NCI-H510A treated with DMSO at 0.1 percent for 48 hours (cell line): ENCODE measurements at regions not wholly inside any gene's neighbourhood (a gene's known extent, or its start where the extent isn't known, plus 50 kb on each side); places are given as distances from the start of the nearest gene placed in this dataset.
"Not testable (repeated sequence)": the region's sequence is repeated elsewhere in the genome, so short reads cannot be mapped to it uniquely, and the experiment has no call there.

ENCODE experiments used
- DNase-seq: peaks from one replicate; lab custom pipeline; 2025; lab: John Stamatoyannopoulos, UW

DNA sequence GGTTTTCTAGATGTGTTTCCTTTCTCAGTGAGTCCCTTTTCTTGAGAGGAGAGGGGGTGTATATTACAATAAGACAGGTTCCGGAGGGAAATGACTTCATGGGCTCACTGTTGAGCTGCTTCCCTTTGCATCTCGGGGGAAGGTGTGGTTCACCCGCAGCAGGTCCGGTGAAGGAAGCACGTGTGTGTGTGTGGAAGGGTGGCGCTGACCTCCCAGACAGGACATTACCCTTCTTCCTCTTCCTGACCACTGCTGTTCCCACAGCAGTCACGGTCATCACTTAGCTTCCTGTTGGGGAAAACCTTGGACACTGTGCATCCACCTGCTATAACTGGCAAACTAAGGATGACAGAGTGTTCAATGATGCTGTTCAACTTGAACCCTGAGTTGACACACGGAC, 83.6 kb downstream of the PLEKHG1 start:
- no peak for DNase-seq

DNA sequence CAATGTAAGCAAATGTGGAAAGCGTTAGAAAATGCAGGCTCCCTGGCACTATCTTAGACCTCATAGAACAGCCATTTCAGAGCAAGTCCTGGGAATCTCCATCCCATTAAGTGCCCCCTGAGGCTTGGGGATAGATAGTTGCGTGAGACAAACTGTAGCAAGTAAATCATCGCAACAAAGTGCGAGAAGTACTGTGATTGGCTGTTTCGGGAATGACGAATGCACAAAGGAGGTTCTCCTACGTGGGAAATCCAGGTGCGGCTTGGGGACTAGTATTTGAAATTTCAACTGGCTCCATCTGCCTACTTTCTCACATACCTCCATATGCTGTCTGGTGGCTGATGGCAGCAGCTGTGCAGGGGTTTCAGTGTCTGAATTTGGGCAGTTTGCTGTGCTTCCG, 84.5 kb downstream of the PLEKHG1 start:
- DNase-seq, result no peak

DNA sequence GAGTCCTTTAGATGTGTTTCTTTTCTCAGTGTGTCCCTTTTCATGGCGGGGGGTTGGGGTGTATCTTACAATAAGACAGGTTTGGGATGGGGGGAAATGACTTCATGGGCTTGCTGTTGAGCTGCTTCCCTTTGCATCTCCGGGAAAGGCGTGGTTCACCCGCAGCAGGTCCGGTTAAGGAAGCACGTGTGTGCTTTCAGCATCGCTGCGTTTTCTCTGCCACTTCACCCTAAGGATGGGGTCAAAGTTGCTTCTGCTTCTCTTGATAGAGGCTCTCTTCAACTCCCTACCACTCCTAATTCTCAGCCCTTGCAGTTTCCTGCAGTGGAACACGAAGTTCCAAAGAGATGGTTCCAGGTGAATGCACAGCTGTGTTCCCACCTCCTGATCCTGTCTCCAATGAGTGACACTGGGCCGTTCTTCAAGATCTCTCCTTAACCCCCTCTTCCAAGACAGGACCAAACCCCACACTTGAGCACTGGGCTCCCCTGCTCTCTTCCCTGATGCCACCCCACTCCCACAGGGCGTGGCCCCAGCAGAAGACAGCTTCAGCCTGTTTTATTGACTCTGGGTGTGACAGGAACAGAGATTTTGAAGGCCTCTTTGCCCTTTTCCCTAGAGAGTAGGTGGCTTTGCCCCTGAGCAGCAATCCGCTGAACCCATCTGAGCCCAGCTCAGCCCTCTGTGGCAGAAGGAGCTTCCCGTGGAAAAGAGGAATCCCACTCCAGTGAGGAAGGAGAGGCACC, 85.2 kb downstream of the PLEKHG1 start:
- DNase-seq, result no peak

DNA sequence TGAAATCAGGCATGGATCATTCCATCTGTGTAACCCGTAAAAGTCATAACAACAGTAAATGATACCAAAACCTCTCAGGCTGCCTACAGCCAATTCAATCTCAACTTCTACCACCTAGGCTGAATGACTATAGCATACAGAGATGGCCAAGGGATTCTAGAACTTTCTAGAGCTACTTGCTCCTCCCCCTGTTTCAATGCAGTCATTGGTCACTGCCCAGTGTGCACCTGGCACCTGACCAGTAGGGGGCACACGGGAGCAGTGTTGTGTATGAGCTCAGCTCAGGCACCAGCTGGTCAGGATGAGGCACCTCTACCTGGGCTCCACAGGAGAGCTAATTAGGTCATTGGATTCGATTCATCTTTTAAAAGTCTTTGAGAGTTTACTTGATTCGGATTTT, 86.2 kb downstream of the PLEKHG1 start:
- DNase-seq, result no peak

DNA sequence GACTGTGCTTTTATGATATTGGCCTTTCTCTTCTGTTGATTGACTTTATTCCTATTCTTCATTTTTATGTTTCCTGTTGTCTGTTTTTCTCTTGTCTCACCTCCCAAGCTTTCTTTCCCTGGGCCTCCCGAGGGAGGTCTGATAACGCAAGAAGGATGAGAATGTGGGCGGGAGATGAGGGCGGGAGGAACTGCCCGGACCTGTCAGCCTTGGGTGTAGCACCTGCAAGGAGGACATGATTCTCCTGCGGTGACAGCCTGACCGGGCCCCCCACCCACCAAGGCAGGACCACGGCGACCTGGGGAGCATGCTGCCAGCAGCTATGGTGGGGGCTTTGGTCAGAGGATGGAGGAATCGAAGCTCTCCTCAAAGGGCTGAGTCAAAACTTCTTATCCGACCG, 86.9 kb downstream of the PLEKHG1 start:
- DNase-seq, result no peak

DNA sequence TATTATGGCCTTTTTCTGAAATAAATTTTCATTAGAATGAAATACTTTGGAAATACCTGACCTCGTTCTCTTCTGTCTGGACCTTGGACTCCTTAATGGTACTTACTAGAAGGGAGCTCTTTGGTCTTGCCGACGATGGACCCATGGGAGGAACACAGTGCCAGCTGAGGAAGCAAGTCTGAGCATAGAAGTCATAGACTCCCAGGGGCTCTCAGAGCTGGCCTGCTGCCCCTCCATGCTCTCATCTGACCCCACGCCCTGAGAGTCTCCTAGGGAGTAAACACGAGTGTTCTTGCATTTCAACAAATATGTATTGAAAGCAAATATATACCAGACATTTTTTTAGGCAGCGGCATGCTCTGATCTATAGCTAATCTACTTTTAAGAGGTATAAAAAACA, 87.8 kb downstream of the PLEKHG1 start:
- DNase-seq, result no peak

DNA sequence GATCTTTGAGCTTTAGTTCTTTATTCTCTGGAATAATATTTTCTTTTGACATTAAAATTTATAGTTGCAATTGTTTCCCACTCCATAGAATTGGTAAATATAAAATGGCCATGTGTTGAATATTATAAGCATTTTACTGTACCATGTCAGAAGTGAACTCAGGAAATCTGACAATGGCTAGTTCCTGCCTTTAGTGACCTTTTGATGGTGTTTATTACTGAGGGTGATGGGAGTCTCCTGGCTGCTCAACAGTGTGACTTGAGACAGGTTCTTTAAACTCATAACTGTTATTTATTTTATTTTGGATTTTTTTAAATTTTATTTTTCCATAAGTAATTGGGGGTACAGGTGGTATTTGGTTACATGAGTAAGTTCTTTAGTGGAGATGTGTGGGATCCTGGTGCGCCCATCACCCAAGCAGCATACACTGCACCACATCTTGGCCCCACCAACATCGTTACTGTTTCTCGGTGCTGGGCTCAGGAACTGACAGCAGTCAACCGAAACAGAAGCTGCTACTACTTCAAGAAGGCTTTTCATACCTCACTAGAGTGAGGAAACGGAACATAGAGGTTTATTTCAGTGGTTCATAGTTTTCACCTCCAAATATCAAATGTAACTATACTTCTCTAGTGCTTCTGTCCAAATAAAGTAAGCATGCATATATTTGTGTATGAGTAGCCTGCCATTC, 90.4 kb downstream of the PLEKHG1 start:
- no peak for DNase-seq

DNA sequence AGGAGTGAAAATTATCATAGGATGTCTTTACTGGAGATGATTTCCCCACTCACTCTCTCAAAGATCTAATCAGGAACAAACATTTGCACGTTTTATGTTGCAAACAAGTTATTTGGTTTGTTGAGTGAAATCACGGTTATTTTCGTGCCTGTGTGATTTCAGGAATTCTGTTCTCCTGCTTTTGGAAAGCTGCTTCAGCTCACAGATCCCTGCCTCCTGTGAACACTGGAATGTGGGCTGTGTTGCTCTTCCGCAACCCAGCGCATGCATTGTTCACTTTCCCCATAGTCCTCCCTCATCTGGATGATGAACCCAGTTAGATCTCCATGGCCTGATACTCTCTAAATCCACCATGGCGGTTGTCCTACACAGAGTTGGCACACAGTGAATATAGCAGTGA, 91.0 kb downstream of the PLEKHG1 start:
- no peak for DNase-seq

DNA sequence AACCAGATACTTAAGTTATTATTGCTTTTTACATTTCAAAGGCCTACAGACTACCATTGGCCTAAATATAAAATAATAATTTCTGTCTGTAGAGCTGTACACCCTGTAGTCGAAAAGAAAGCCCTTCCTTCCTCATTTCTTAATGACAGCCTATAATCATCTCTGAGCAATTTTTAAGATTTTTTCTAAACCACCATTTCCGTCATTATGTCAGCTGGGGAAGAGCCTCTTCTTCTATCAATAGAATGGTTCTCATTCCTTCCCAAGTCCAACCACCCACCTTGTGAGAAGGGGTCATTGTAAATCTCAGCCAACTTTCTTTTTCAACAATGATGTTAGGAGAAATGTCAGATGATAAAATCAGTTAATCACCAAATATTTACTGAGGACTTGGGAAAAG, 91.8 kb downstream of the PLEKHG1 start:
- no peak for DNase-seq

DNA sequence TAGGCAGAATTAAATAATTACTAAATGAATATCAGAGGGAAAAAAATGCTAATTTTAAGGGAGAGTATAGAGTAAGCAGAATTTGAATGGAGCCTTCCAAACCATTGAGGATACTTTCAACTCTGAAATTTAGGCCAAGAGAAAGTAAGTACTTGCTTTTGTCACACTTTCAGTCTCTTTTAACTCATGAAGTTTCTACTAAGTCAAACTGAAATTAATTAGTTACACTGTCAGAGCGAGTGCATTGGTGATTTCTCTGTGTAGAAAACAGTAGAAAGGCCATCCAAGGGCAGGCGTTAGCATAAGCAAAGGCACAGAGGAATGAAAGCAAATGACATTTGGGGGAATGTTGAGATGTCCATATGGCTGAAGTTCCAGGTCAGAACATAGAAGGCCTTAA, 92.9 kb downstream of the PLEKHG1 start:
- no peak for DNase-seq

DNA sequence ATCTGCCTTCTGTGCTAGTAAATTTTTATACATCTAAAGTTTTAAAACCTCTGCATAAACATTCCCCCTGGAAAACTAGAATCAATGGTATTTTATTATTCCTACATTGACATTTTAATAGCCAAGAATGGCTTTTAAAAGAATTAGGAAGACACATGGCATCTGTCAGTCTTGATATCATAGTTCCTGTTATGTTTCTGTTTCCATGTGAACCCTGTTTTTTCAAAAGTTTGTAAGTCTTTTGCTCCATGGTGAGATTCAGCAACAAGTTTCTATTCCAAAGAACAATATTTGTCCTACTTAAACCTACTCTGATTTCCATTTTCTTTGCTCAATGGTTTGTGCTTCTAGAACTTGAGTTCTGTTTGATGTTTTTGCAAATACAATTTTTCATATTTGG, 95.2 kb downstream of the PLEKHG1 start:
- DNase-seq, result no peak

DNA sequence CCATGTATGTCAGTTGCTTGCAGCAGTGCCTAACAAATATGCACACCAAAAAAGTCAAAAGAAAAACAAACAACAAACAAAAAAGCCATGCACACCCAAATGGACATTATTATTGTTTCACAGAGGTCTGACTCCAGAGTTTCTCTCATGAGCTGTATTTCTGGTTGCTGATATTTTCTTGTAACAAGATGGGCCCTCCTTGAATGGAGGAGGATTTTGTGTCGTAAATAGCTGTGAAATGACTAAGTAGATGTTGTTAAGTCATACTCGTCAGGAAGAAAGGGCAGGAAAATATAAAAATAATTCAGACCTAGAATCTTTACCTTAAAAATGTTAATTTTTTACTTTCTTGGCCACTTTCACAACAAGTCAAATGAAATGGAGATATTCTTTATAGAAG, 96.0 kb downstream of the PLEKHG1 start:
- no peak for DNase-seq

DNA sequence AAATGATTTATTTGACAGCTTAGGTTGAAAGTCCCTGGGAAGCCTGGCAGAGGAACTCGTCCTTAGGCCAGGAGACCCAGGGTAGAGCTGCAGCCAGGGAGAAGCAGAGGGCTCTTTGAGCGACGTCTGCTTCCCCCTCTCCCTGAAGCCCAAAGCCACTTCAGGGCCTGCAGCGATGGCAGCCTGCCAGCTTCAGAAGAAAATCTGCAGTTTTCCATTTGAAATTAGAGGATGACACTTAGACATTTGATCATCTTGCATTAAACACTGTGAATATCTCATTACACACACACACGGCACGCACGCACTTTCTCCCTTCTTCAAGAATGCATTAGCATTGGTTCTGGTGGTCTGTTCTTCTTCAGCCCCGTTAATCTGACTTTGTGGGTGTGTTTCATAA, 96.5 kb downstream of the PLEKHG1 start:
- DNase-seq, result peak; percentile 15

DNA sequence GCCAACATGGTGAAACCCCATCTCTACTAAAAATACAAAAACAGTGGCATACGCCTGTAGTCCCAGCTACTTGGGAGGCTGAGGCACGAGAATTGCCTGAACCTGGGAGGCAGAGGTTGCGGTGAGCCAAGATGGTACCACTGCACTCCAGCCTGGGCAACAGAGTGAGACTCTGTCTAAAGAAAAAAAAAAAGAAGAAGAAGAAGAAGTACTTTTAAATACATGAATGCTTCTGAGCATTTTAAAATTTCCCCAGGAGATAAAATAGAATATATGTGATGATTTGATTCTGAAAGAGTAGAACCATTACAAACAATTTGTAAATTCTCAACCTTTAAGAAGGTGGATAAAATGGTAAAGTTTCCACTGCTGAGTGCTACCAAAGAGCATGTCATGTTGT, 97.2 kb downstream of the PLEKHG1 start:
- not testable (repeated sequence) for DNase-seq

DNA sequence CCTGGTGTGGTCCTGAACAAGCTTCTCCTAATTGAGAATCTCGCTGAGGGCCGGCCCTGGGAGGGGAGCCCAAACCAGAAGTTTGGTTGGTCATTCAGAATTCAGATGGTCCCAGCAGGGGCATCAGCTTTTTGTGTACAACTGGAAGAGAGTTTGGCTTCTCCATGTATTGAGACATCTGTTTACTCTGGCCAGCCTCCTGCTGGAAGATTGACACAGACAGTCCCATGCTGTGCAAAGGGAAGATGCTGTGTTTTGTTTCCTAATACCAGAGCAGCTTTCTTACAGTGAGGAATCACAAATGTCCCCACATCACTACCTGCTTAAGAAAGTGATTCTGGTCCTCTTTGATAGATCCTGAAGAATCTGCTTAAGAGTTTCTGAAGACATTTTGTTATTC, 97.8 kb downstream of the PLEKHG1 start:
- DNase-seq, result no peak

DNA sequence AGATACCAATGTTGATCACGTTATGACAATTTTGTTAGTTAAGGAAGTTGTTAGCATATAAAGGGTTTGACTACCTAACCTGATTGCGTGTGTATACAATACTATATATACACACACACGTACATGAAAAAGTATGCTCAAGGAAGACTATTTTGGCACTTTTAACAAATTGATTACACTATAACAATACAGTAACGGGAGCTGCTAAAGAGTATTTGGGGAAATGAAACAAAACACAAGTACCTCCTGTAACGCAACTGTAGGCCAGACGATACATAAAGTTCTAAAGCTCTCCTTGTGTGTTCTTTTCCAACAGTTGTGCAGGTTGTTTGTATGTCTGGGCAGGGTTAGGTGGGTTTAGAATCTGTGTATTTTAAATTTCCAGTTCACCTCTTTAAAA, 98.7 kb downstream of the PLEKHG1 start:
- DNase-seq, result no peak

DNA sequence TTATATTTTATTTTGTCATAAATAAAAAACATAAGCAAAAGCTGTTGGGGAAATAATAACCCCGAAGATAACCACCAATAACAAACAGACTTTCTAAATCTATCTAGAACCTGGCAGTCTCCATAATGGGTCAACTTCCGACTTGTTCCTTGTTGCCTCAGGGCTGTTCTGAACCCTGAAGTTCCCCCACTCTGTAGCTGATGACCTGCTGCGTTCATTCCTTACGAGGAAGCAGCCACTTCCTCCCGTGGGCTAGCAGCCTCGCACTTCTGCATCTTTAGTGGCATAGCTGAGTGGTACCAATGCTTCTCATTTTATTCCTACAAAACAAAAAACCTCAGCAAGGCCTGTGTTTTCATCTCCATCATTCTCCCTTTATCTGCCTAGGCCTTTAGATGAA, 103.0 kb downstream of the PLEKHG1 start:
- DNase-seq, result no peak

DNA sequence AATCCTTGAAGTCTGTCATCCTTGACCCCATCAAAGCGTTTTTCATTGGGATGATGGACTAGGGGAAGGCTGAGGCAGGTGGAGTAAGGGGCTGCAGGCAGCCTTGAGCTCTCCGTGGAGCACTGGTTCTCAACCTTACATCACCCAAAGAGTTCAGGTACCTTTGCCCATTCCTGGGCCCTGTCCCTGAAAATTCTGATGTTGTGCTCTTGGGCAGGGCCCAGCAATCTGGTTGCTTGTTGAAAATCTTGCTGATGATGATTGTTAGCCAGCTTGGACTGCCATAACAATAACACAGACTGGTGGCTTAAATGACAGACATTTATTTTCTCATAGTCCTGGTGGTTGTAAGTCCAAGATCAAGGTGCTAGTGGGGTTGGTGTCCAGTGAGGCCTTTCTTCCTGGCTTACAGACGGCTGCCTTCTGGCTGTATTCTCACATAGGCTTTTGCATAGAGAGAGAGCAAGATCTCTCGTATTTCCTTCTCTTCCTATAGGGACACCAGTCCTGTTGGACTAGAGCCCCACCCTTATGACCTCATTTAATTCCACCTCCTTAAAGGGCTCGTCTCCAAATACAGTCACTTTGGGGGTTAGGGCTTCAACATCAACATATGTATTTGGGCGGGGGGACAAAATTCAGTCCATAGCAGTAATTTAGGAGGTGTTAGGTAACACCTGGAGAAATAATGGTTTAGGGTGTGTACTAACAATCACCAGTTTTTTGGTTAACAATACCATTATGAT, 104.9 kb downstream of the PLEKHG1 start:
- DNase-seq, result no peak

DNA sequence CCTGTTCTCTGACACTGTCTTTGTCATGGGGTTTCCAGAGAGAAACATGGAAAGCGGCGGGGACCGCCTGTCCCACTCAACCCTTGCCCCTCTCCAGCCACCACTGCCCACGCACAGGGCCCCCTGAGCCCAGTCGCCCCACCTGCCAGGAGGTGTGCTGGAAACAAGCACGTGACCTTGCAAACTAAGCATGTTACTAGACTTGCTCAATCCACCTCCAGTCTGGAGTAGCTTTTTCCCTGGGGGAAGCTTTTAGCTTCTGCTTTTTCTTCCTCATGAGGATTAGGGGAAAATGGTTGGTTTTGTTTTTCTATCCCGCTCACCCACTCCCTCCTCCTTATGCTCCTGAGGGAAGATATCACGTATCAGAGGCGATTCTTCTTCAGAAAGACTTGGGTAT, 105.7 kb downstream of the PLEKHG1 start:
- no peak for DNase-seq

DNA sequence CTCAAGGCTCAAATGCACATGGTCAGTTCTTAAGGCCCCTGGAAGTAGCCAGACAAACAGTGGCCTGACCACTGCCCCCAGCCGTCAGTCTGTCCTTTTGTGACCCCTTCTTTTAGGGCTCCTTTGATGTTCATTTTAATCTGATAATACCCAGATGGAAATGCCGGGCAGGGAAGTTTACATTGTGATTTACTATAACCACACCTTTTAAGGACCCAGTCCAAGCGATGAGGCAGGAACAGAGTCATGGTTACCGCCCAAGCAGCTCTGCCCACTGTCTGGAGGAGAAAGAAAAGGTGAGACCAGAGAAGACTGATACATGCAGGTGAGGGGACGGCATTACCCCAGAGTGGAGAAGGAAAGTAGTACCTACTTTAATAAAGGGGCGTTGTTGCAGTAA, 110.6 kb downstream of the PLEKHG1 start:
- DNase-seq, result no peak

DNA sequence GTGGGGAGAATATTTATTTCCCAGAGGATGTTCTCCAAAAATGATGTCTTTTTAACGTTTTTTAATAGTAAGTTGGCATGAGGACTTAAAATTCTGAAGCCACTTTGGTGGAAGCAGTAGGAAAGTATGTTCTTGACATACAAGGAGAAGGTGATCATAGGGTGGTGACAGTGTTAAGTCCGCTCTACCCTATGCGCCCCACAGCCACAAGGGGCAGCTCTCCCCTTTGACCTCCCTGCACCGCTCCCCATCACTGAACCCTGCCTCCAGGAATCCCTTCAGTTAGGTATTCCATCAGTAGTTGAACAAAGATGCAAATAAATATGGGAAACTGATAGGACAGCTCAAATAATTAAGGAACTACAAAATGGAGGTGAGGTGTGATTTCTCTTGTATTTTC, 111.4 kb downstream of the PLEKHG1 start:
- DNase-seq, result no peak

DNA sequence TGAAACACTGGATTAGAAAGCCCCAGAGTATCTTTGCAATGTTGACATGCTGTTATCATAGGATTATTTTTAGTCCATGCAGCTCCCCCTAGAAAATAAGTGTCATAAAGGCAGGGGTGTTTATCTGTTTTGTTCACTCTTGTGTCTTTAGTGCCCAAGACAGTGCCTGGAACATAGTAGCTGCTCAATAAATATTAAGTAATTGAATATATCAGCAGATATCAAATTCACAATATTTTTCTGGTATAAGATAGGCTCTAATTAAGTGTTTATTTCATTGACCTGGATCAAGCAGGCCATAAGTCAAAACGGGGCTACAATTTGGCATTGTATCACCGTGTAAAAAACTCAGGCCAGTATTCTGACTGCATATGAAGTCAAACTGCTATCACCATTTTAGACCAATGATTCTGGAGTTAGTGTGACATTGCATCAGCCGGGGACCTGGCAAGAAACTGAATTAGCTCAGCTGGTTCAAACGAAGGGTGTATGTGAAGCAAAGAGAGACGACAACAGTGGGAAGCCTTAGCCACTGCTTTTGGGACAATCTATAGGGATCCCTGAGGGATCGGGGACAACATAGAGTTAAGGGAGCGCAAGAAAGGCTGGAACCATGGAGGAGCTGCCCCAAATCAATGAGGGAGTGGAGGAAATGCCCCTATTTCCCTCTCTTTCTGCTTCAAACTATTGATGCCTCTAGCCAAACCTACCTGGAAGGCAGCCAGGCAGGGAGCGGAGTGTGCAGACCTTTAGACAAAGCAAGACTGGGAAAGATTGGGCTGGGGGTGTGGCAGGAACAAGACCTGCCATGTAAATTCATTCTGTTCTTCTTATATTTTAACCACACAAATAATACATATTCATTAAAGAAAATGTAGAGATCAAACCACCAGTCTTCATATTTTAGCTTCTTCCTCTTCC, 112.2 kb downstream of the PLEKHG1 start:
- no peak for DNase-seq
